GM18867 (cell line): ENCODE measurements at regions not wholly inside any gene's neighbourhood (a gene's known extent, or its start where the extent isn't known, plus 50 kb on each side); places are given as distances from the start of the nearest gene placed in this dataset.
A peak's percentile ranks its signal among the peaks of the same experiment; 100 is the strongest.

Experiments
- ATAC-seq: cut with Tn5 transposase; IDR thresholded peaks from one replicate; pipeline ENCODE4 v1.9.1; 2021; ENCODE audit warnings: mild to moderate bottlenecking, moderate library complexity; ENCODE audit not compliant: unreplicated experiment

DNA sequence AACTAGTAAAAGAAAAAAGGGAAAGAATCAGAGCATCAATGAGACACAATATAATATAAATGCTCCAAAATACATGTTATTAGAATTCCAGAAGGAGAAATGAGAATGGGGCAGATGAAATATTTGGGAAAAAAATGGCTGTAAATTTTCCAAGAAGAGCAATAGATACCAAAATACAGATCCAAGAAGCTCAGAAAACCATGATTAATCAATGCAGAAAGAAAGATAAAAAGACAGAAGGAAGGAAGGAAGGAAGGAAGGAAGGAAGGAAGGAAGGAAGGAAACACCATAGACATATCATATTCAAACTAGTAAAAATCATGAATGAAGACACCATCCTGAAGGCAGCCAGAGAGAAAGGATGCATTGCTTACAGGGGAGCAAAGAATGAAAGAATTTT, 920.9 kb downstream of the EFNA5 start:
- no peak for ATAC-seq

DNA sequence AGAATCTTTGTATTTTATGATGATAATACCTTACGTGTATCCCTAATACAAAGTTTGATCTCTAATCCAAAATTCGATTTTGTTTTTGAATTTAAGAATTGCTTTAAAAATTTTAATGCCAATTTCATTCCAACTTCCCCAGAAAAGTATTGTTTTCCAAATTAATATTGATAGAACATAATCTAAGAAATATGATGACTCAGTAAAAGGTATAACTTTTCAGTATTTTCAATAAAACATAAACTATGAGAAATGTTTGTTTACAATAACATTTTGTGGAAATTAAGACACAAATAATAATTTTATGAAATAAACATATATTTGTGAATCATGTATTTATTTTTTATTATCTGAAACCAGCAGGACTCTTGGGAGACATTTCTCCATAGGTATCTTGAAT, 931.6 kb downstream of the EFNA5 start:
- ATAC-seq: no peak

DNA sequence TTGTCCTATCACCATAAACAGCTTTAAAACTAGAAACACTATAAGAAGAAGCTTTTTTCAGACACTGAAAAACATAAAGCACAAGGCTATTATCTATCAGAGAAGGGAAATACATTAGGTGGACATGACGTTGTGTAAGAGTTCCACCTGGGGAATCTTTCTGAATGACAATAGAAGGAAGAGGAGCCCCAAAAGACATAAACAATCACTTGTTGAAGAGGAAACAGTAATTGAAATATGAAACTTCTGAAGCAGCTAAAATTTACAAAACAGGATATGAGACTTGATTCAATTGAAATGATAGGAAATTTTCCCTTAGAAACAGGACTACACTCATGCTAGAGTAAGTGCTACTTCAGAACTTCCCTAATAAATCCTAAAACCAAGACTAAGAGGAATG, 933.6 kb downstream of the EFNA5 start:
- no peak for ATAC-seq

DNA sequence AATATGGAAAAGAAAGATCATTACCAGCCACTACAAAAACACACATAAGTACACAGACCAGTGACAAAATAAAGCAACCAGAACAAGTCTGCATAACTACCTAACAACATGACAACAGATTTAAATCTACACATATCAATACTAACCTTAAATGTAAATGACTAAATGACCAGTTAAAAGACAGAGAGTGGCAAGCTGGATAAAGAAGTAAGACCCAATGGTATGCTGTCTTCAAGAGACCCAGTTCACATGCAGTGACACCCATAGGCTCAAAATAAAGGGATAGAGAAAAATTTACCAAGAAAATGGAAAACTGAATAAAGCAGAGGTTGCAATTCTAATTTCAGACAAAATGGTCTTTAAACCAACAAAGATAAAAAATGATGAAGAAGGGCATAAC, 938.1 kb downstream of the EFNA5 start:
- no peak for ATAC-seq

DNA sequence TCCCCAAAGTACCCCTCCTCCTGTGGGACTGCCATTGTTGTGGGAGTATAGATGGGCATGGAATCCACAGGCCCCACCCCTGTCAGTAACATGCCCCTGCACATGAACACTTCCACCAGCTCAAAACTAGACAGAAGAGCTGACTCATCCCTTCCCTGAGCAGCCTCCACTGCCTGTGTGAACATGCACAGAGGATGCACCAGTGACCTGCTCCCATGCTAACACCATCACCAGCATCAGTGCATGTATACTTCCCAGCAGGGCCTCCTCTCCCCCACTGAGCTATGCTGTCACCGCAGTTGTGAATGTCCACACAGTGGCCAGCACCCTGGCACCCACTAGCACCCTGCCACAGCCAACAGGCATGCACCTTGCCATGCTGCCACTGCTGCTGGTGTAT, 939.8 kb downstream of the EFNA5 start:
- ATAC-seq: no peak

DNA sequence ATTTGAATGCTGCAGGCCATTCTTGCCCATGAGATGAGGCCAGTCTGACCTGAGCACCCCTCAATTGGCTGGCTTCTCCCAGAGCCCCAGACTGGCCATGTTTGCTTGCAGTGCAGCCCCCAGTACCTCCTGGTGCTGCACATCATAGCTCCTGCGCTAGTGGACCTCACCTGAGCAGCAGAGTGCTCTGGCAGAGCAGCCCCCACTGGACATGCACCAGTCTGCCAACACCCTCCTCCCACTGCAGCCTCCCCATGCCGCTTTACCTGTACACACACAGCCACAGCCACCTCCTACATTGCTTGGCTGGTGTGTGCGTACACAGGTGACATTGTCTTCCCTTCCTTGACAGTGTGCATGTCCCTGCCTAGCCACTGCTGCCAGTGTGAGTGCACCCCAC, 940.2 kb downstream of the EFNA5 start:
- no peak for ATAC-seq

DNA sequence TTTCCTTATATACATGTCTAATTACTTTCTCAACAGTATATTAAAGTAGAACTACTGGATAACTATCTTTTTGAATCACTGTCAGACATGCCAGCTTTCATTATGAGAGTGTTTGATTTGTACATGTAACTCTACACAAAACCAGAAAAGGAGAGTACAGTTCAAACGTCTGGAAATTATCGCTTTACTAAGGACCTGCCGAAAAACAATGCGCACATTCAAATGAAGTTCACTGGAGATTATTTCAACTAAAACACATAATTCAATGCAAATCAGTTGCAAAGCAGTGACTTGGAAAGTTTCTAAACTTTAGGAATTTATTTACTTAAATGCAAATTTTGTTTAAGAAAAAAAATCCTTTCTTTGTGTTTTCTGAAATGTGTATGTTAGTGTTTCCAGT, 942.5 kb downstream of the EFNA5 start:
- no peak for ATAC-seq

DNA sequence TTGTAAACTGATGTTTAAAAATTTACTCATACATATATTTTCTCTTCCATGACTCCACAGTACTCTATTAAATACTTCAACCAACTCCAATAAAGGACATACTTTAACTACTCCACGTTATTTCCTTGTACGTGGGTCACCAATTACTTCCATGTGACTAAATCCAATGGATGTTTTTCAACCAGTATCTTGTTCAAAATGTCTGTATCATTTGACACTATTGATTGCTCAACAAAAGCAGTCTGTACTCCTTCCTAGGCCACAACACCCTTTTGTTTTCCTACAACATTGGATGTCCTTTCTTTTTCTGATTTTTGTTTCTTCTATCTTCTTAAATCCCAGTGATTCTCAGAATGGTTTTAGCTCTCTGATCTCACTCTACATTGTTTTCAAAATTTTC, 943.7 kb downstream of the EFNA5 start:
- no peak for ATAC-seq

DNA sequence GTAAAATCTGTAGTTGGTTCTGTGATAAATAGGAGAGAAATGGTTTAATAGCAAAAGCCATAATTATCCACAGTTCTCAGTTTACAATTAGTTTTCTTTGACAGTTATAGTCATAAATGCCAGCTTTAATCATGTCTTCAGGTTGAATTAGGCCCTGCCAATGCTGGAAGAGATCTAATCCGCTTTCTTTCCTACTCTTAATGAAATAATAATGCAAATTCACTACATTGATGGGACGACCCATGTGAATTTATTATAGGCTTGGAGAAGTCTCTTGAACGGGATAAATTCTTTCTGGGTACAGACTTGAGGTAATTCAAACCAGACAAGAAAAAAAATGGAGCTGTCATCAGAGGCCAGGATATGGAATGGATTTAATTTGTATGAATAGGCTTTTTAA, 950.4 kb downstream of the EFNA5 start:
- ATAC-seq: no peak

DNA sequence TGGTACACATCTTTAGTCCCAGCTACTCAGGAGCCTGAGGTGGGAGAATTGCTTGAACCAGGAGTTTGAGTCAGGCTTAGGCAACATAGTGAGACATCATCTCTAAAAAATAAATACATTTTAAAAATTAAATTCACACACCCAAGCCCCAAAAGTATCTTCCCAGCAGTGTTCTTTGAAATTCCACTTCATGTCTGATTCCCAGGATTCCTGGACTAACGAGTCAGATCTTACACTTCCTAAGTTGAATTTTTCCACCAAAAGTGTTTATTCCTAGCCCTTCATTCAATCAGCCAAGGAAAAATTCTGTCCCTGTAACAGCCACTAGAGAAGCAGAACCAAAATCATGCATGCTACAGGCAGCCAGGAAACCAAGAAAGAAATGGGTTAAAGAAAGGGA, 970.9 kb downstream of the EFNA5 start:
- ATAC-seq: no peak

DNA sequence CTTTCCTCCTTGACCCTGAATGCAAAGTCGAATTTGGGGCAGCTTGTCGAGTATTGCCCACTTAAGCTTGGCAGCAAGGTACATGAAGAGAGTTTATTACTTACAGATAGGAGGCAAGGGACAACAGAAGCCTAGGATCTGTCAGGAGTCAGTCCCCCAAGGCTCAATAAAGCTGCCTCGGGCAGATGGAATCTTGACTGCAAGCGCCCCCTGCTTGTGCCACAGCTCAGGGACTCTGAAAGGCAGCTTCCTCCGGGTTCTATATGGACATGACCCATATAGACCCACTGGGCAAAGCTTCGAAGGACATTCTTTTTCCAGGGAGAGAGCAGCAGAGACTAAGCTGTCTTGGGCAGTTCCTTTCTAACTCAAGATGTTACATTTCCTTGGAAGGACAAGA, 971.5 kb downstream of the EFNA5 start:
- ATAC-seq: no peak

DNA sequence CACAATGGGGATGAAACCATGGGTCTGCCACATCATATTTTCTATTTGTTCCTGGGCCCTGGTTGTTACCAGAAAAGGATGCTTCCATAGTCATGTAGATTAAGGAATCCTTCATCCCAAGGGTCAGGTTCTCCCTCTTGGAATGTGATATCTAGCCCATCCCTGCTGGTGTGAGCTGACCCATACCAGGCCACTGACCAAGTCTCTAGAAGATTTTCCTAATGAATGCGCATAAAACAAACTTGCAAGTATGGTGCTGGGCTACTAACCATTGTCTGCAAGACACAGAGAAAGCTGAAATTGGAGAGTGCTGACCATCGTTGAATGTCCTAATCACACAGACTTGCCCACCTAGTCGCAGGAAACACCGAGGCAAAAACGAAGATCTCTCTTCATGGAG, 972.6 kb downstream of the EFNA5 start:
- no peak for ATAC-seq

DNA sequence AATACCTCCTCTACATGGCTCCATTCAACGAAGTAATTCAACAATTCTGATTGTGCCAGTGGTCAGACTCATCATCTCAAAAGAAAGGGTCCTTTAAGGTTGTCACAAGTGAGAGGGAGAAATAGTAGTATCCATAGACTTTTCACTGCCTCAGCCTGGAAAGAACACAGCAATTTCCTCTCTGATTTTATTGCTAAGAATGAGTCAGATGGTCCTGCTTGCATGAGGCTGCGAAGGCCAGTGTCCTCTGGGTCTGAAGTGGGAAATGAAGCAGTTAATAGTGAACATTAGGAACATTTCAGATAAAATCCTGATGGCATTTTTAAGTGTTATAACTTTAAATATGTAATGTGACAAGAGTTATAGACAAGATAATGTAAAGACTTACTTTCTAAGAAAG, 979.0 kb downstream of the EFNA5 start:
- no peak for ATAC-seq

DNA sequence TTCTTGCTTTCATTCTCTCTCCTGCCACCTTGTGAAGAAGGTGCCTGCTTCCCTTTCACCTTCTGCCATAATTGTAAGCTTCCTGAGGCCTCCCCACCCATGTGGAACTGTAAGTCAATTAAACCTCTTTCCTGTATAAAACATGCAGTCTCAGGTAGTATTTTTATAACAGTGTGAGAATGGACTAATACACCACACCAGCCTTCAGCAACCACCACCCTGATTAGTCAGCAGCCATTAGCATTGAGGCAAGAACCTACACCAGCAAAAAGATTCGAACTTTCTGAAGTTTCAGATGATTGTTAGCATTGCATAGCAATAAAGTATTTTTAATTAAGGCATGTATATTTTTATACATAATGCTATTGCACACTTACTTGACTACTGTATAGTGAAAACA, 980.2 kb downstream of the EFNA5 start:
- ATAC-seq: no peak

DNA sequence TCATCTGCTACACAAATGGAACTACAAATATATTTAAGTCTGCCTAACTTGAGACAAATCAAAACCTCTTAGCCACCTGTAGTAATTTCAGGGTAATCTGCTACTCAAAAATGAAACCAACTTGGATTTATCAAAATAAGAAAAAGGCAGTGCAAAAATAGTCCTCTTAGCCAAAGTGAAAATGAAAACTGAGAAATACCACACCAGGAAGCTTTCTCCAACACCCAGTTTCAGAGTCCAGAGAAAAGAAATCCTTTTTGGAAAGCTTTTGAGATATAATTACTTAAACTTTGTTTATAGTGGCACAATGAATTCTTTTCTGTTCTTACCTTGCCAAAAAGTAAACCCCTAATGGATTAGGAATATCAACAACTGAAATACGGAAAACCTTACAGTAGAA, 990.4 kb downstream of the EFNA5 start:
- peak; percentile 85 for ATAC-seq

DNA sequence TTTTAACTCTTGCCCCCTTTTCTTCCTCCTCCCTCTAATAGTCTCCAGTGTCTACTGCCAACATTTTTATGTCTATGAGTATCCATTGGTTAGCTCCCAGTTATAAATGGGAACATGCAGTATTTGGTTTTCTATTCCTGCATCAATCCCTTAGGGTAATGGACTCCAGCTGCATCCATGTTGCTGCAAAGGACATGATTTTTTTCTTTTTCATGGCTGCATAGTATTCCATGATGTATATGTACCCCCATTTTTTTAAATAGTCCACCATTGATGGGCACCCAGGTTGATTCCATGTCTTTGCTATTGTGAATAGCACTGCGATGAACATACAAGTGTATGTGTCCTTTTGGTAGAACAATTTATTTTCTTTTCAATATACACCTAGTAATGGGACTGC, 993.7 kb downstream of the EFNA5 start:
- no peak for ATAC-seq

DNA sequence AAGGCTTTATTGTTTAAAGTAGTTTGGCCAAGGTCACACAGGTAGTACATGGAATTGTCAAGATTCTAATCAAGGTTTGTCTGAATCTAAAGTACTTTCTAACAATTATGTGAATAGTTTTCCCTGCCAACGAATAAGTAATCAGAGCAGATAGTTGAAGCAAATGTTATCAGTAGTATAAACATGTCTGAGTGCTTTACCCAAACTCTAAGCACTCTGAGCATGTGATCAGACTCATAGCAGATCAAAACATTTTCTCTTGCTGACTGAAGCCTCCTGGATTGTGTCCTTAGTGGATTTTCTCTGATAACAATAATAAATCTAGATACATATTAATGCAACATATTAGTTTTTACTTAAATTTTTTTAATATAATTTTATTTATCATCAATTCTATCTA, 995.0 kb downstream of the EFNA5 start:
- no peak for ATAC-seq

DNA sequence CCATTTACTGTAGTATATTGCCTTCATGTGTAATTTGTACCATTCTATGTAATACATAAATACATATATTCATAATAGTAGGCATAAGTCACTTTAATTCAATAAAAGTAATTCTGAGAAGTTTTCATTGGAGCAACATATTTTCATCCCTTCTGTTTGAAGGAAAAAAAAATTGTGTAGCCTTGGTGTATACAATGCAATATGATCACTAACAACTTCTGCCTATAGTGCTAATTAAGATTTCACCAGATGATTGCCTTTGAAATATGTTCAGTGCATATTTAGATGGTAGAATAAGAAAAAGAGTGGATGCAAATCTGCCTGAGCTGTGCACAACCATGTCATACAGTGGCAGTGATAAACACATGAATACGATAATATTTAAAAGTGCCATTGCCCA, 996.8 kb downstream of the EFNA5 start:
- ATAC-seq: no peak

DNA sequence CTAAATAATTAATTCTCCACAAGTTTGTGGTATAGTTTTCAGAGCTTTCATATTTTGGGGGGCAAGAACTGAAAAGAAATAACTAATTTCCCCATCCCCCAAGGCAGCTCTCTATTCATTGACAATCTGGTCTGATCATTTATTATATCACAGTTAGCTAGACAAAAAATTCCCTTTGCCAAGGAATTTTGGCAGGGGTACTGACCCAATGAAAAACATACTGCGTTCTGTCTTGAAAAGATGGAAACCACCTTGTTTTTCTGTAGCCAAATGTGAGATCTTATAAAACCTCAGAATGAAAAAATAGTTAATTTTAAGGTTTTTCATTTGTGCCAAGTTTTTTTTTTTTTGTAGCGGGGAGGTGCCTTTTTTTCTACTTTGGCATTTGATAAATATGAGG, 1008.9 kb downstream of the EFNA5 start:
- no peak for ATAC-seq

DNA sequence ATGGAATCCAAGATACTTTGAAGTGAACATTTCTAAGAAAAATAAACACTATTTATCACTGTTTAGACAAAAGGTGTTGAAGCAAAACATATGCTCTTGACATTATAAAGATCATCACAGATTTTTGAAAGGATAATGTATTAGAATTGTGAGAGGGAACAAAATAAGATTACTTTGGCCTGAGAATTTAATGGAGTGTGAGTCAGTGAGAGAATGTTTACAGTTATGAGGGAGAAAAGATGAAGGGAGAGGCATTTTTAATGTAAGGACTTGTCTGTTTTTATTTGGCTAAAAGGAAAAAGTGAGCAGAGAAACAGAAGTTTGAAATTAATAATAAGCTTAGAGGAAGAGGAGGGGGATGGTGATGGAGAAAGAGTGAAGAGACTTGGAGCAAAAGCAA, 1010.1 kb downstream of the EFNA5 start:
- ATAC-seq: no peak

DNA sequence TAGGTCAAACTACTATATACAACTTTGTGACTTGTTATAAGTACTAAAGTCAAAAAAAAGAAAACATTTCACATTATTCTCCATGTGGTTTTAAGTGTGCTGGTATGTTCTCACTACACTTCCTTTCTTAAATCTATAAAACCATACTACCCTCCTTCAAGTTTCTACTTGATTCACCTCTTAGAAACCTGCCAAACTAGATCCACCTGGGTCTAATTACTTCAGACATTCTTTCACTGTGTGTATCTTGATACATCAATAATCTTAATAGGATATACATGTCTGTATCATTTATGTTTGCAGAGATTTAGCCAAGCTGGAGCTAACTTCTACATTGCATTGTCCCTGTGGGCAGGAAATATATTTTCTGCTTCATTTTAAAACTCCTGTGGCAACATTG, 1012.6 kb downstream of the EFNA5 start:
- no peak for ATAC-seq

DNA sequence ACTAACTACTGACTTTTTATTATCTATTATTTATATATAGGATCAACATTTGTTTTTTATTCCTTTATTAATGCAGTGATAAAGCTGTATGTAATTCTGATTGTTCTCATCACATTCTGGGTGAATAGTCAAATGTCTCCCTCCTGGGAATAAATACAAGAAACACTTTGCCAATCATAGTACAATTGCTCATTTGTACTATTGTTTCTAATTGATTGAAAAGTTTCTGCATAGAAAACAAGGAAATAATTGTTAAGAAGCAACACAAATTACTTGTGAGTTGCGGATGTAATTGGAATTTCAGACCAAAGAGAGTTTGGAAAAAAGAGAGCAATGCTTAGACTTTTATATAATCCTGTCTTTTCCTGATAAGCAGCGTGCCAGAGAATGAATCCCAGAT, 1013.9 kb downstream of the EFNA5 start:
- ATAC-seq: no peak

DNA sequence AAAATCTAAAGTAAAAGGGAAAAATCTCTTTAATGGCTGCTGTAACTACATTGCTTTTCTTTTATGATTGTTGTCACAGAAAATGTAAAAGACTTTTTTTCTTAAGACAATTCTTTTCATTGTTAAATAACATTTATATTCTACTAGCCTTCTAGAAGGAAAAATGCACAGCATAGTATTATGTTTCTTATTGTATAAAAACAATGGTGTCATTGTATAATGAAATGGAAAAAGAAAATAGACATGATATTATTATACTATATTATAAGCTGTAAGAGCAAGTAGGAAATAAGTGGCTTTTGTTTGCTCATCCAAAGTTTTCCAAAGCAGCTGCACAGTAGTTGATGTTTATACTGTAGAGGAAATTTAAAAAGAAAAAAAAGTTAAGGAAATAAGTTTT, 1021.7 kb downstream of the EFNA5 start:
- no peak for ATAC-seq

DNA sequence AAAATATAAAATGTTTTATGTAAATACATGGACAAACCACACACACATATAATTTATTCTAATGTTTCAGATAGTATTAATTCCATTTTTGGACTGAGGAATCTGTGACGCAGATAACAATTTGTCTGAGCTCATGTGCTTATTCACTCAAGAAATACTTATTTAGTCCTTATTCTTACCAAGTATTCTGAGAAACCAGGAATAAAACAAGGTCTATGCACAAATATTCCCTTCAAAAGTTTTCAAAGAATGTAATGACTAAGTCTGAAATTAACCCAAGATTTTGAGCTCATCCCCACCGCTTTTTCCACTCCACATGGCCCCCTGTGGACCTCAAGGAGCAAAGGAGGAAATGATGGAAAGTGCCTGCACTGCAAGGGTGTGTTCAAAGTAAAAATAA, 1022.3 kb downstream of the EFNA5 start:
- no peak for ATAC-seq
